Lower leg skin (tissue), 4 donors: ENCODE measurements at regions not wholly inside any gene's neighbourhood (a gene's known extent, or its start where the extent isn't known, plus 50 kb on each side); places are given as distances from the start of the nearest gene placed in this dataset.

ENCODE experiments used
- DNase-seq, 2 donors: peaks; one replicate each; pipeline ENCODE4 v3.0.0-alpha.2; 2019; ENCODE audit warnings: low spot score in 2 of 2
- H3K4me3 ChIP-seq: fragments of 200-600 bp; sonication (generic); 2 replicates; pipeline ENCODE4 v1.5.1; 2017; ENCODE audit warnings: mild to moderate bottlenecking, low read depth; ENCODE audit not compliant: poor library complexity, severe bottlenecking
- POLR2A ChIP-seq, 2 donors: fragments of 450-650 bp; IDR thresholded peaks; one replicate each; pipeline ENCODE4 v1.6.1; 2016 to 2017; ENCODE audit warnings: antibody characterized with exemption in 2 of 2, mild to moderate bottlenecking in 1 of 2, moderate library complexity in 1 of 2
- WGBS, 2 donors: methylation state at CpG; one replicate each; pipeline ENCODE4 v1.1.5; 2018; 5-methylcytosine and 5-hydroxymethylcytosine counted together
- intact Hi-C: fragments of 100-400 bp; cut with DNase I; formaldehyde crosslinking; loops from one replicate; pipeline ENCODE4 v1.15.0; 2023; ENCODE audit warnings: low total_unique reads
- TF ChIP-seq, protein P1 (sequence below), 3 donors: fragments of 450-650 bp; IDR thresholded peaks; one replicate each; pipeline ENCODE4 v1.5.1; 2016; ENCODE audit warnings: antibody characterized with exemption in 3 of 3, mild to moderate bottlenecking in 3 of 3, moderate library complexity in 2 of 3

DNA sequence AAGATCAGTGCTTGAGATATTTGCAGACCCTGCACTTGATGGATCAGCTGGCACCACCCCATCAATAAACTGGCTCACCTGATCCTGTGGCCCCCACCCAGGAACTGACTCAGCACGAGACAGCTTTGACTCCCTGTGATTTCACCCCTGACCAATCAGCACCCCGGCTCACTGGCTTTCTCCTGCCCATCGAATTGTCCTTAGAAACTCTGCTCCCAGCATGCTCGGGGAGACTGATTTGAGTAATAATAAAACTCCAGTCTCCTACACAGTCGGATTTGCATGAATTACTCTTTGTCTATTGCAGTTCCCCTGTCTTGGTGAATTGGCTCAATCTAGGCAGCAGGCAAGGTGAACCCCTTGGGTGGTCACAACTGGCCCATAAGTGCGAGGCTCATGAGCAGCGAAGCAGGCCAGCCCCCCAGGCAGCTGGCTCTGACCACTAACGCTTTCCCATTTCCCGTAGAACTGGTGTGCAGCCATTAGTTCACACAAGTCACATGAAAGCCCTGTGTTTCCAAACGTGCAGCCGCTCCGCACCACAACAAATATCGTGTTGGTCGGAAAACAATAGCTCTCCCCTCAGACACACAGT, 79.6 kb downstream of the RSPH3 start:
- WGBS, 2 donors = 78 to 80% methylated on average over 14 of the region's 14 CpGs
- no peak for TF ChIP-seq POLR2A (IDR thresholded peaks at IDR 0.05)
- TF ChIP-seq, protein P1, sequence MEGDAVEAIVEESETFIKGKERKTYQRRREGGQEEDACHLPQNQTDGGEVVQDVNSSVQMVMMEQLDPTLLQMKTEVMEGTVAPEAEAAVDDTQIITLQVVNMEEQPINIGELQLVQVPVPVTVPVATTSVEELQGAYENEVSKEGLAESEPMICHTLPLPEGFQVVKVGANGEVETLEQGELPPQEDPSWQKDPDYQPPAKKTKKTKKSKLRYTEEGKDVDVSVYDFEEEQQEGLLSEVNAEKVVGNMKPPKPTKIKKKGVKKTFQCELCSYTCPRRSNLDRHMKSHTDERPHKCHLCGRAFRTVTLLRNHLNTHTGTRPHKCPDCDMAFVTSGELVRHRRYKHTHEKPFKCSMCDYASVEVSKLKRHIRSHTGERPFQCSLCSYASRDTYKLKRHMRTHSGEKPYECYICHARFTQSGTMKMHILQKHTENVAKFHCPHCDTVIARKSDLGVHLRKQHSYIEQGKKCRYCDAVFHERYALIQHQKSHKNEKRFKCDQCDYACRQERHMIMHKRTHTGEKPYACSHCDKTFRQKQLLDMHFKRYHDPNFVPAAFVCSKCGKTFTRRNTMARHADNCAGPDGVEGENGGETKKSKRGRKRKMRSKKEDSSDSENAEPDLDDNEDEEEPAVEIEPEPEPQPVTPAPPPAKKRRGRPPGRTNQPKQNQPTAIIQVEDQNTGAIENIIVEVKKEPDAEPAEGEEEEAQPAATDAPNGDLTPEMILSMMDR (IDR thresholded peaks at IDR 0.05) = no peak
- intact Hi-C loops = no loop called here
- DNase-seq = no peak
- no peak overlapping the region for H3K4me3 ChIP-seq

DNA sequence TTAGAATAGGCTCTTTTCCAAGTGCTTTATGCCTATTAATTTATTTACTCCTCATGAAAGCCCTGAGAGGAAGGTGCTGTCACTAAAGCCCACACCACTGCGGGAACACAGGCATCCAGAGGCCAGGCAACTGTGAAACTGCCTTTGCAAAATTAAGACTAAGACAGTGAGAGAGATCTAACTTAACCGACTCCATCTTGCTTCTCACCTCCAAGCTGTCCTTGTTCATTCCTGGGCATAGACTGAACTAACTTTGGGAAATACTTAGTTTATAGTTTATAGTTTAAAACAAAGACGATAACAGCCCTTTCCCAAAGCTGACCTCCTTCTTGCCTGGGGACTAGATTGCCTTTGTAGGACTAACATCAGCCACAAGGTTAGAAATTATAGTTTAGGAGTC, 80.1 kb downstream of the RSPH3 start:
- intact Hi-C loops = no loop called here
- WGBS, 2 donors = 85% methylated on average over 3 of the region's 3 CpGs
- peak in 1 of 2 donors; percentile 15 for DNase-seq
- no peak for TF ChIP-seq POLR2A (IDR thresholded peaks at IDR 0.05)
- TF ChIP-seq, protein P1 (IDR thresholded peaks at IDR 0.05) = no peak
- no peak overlapping the region for H3K4me3 ChIP-seq

GRCh38 chr6:158916617-158917016, 83.4 kb downstream of the RSPH3 start:
- TF ChIP-seq, protein P1 (IDR thresholded peaks at IDR 0.05) = no peak
- TF ChIP-seq POLR2A (IDR thresholded peaks at IDR 0.05) = no peak
- 90% methylated on average over 11 of the region's 11 CpGs for WGBS, 2 donors
- intact Hi-C loops = no loop called here
- H3K4me3 ChIP-seq = no peak overlapping the region
- peak in 1 of 2 donors; percentile 15 for DNase-seq

DNA sequence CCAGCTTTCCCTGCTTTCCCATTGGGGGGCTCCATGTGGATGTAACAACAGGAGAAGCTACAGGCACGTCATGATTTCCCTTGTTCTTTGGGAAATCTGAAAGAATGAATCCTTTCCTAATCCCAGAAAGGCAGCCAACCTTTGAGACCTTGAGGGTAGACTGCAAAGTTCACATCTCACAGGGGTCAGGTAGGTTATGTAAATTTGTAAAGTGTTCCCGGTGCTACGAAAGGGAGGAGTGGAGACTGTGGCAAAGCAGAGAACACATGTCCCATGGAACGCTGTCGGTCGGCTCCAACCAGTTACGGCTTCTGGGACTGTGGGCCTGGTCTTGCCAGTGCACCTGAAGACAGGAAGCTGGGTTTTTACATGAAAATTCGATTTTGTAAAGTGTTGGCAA, 85.1 kb downstream of the RSPH3 start:
- H3K4me3 ChIP-seq = no peak overlapping the region
- WGBS, 2 donors = 92 to 95% methylated on average over 8 of the region's 8 CpGs
- TF ChIP-seq POLR2A (IDR thresholded peaks at IDR 0.05) = no peak
- TF ChIP-seq, protein P1 (IDR thresholded peaks at IDR 0.05) = no peak
- intact Hi-C loops = no loop called here
- peak in 1 of 2 donors; percentile 15 for DNase-seq

GRCh38 chr6:158913580-158913979, 86.4 kb downstream of the RSPH3 start:
- TF ChIP-seq, protein P1 (IDR thresholded peaks at IDR 0.05) = no peak
- no peak for TF ChIP-seq POLR2A (IDR thresholded peaks at IDR 0.05)
- intact Hi-C loops = no loop called here
- no peak for DNase-seq
- H3K4me3 ChIP-seq = no peak overlapping the region
- WGBS, 2 donors = 93% methylated on average over 9 of the region's 9 CpGs

- DNase-seq = peak in 1 of 2 donors; percentile 28
- no peak for TF ChIP-seq POLR2A (IDR thresholded peaks at IDR 0.05)
- TF ChIP-seq, protein P1 (IDR thresholded peaks at IDR 0.05) = no peak
- whole genome bisulfite sequencing, 2 donors = 81 to 89% methylated on average over 2 of the region's 2 CpGs
- intact Hi-C loops = no loop called here
- no peak overlapping the region for H3K4me3 ChIP-seq
Measured at GRCh38 chr6:158912655-158913054, 87.3 kb downstream of the RSPH3 start.
